Motor neuron (in vitro differentiated cells): ENCODE measurements at regions not wholly inside any gene's neighbourhood (a gene's known extent, or its start where the extent isn't known, plus 50 kb on each side); places are given as distances from the start of the nearest gene placed in this dataset.
"Not testable (repeated sequence)": the region's sequence is repeated elsewhere in the genome, so short reads cannot be mapped to it uniquely, and the experiment has no call there.

Experiments
- ATAC-seq, 8 experiments: fragments of 200-7000 bp; cut with Tn5 transposase; replicated peaks in 6 of 8; 2 replicates each; pipeline ENCODE4 v1.8.0; 2021; ENCODE audit warnings: mild to moderate bottlenecking in 8 of 8, moderate library complexity in 8 of 8
- H3K27ac ChIP-seq, 2 donors: fragments of 250-450 bp; sonication (Bioruptor Pico); 2 replicates each; pipeline ENCODE4 v1.9.0; 2021; ENCODE audit warnings: antibody characterized with exemption in 2 of 2, mild to moderate bottlenecking in 2 of 2, moderate library complexity in 1 of 2
- H3K4me1 ChIP-seq, 2 donors: fragments of 250-450 bp; sonication (Bioruptor Pico); replicated peaks in 1 of 2; 2 replicates each; pipeline ENCODE4 v1.6.1; 2021; ENCODE audit warnings: antibody characterized with exemption in 2 of 2, mild to moderate bottlenecking in 2 of 2, moderate library complexity in 1 of 2
- H3K4me3 ChIP-seq, 5 donors: fragments of 250-450 bp; sonication (Bioruptor Pico); 2 replicates each; pipeline ENCODE4 v1.9.0; 2021; ENCODE audit warnings: antibody characterized with exemption in 5 of 5, mild to moderate bottlenecking in 5 of 5, moderate library complexity in 4 of 5
- WGBS, 10 experiments: fragments of 450-650 bp; shearing (Covaris generic); methylation state at CpG; one replicate each; pipeline ENCODE4 v1.0.0; 2022; 5-methylcytosine and 5-hydroxymethylcytosine counted together
- in situ Hi-C, 9 experiments: fragments of 400-800 bp; cut with MboI; loops; one replicate each; pipeline ENCODE4 v1.15.0; 2021; ENCODE audit warnings: low sequenced_read_pairs in 9 of 9, low pct_unique_long_range_greater_than_20kb in 2 of 9; ENCODE audit not compliant: unreplicated experiment in 9 of 9

- peaks cover 0 to 10% of the 10 kb centered on the region in 2 donors for H3K4me1 ChIP-seq
- no peak overlapping the region for H3K27ac ChIP-seq
- WGBS, 10 experiments, result 14 to 85% (median 63%) methylated on average over 1 to 3 of the region's 3 CpGs; no CpG with 5 or more reads in 3 of the 10 experiments
- no peak overlapping the region for H3K4me3 ChIP-seq
- in situ Hi-C loops, result no loop called here
- peak in 4 of 8 experiments; percentile 53 to 62 (median 54) for ATAC-seq
These were observed 53.2 kb upstream of the SH3BP4 start for GRCh38 chr2:234898534-234899053.

GRCh38 chr2:234888442-234888841 is 63.4 kb upstream of the SH3BP4 start:
- H3K4me3 ChIP-seq, result peak overlapping the region; percentile 19 to 42 (median 23)
- 40 to 100% (median 85%) methylated on average over 1 to 3 of the region's 34 CpGs; no CpG with 5 or more reads in 7 of the 10 experiments for WGBS, 10 experiments

GRCh38 chr2:234887195-234887594 is 64.6 kb upstream of the SH3BP4 start:
- Histone ChIP-seq H3K4me3 (no peak overlapping the region), H3K4me1 (peaks cover 30 to 35% of the 10 kb centered on the region in 2 donors), H3K27ac (no peak overlapping the region)
- in situ Hi-C loops, result no loop called here
- peak; percentile 78 to 95 (median 86) for ATAC-seq
- 0 to 80% (median 59%) methylated on average over 1 to 3 of the region's 3 CpGs; no CpG with 5 or more reads in 3 of the 10 experiments for WGBS, 10 experiments

More at GRCh38 chr2:234888442-234888841, 63.4 kb upstream of the SH3BP4 start:
- Histone ChIP-seq H3K4me1 (peaks cover 23 to 28% of the 10 kb centered on the region in 2 donors), H3K27ac (peak overlapping the region; percentile 33 to 66)
- ATAC-seq, in situ Hi-C loops: not testable (repeated sequence)

GRCh38 chr2:234885886-234886285 is 65.9 kb upstream of the SH3BP4 start:
- ATAC-seq, result no peak
- Histone ChIP-seq H3K4me3 (no peak overlapping the region), H3K4me1 (peaks cover 30 to 41% of the 10 kb centered on the region in 2 donors), H3K27ac (no peak overlapping the region)
- WGBS, 10 experiments, result 75 to 100% (median 90%) methylated on average over 1 to 4 of the region's 6 CpGs; no CpG with 5 or more reads in 2 of the 10 experiments
- in situ Hi-C loops, result no loop called here

GRCh38 chr2:234885118-234885517 is 66.7 kb upstream of the SH3BP4 start:
- no peak for ATAC-seq
- Histone ChIP-seq H3K4me3 (no peak overlapping the region), H3K27ac (no peak overlapping the region), H3K4me1 (peaks cover 30 to 49% of the 10 kb centered on the region in 2 donors)
- 0 to 90% (median 83%) methylated on average over 1 to 7 of the region's 7 CpGs for WGBS, 10 experiments
- in situ Hi-C loops, result no loop called here

- H3K4me1 ChIP-seq, result peaks cover 30 to 51% of the 10 kb centered on the region in 2 donors
- H3K27ac ChIP-seq, result no peak overlapping the region
- no peak for ATAC-seq
- in situ Hi-C loops, result no loop called here
- 58 to 100% (median 92%) methylated on average over 1 to 5 of the region's 7 CpGs; no CpG with 5 or more reads in 3 of the 10 experiments for WGBS, 10 experiments
- no peak overlapping the region for H3K4me3 ChIP-seq
These were observed 67.2 kb upstream of the SH3BP4 start for GRCh38 chr2:234884591-234884990.

- peak; percentile 86 to 97 (median 92) for ATAC-seq
- H3K4me3 ChIP-seq, result no peak overlapping the region
- peaks cover 10 to 35% of the 10 kb centered on the region in 2 donors for H3K4me1 ChIP-seq
- WGBS, 10 experiments, result 0 to 90% (median 58%) methylated on average over 2 to 8 of the region's 8 CpGs
- in situ Hi-C loops, result no loop called here
- no peak overlapping the region for H3K27ac ChIP-seq
These were observed 70.2 kb upstream of the SH3BP4 start for GRCh38 chr2:234881413-234882241.

GRCh38 chr2:234880551-234881211 is 71.1 kb upstream of the SH3BP4 start:
- H3K4me1 ChIP-seq, result peaks cover 7 to 27% of the 10 kb centered on the region in 2 donors
- in situ Hi-C loops, result no loop called here
- 0 to 94% (median 85%) methylated on average over 1 to 6 of the region's 7 CpGs; no CpG with 5 or more reads in 1 of the 10 experiments for WGBS, 10 experiments
- ATAC-seq, result peak in 6 of 8 experiments; percentile 30 to 72 (median 71)
- H3K27ac ChIP-seq, result peak overlapping the region in 1 of 2 donors; percentile 13
- no peak overlapping the region for H3K4me3 ChIP-seq

GRCh38 chr2:234879671-234880455 is 72.0 kb upstream of the SH3BP4 start:
- peaks cover 7 to 23% of the 10 kb centered on the region in 2 donors for H3K4me1 ChIP-seq
- no peak overlapping the region for H3K4me3 ChIP-seq
- WGBS, 10 experiments, result 20 to 100% (median 79%) methylated on average over 1 to 3 of the region's 5 CpGs; no CpG with 5 or more reads in 1 of the 10 experiments
- in situ Hi-C loops, result no loop called here
- ATAC-seq, result peak in 4 of 8 experiments; percentile 27 to 47 (median 42)
- H3K27ac ChIP-seq, result no peak overlapping the region

GRCh38 chr2:234876621-234877020 is 75.2 kb upstream of the SH3BP4 start:
- peaks cover 3 to 23% of the 10 kb centered on the region in 2 donors for H3K4me1 ChIP-seq
- in situ Hi-C loops, H3K4me3 ChIP-seq, H3K27ac ChIP-seq, ATAC-seq: not testable (repeated sequence)
- 30 to 100% (median 88%) methylated on average over 1 to 2 of the region's 2 CpGs; no CpG with 5 or more reads in 3 of the 10 experiments for WGBS, 10 experiments

GRCh38 chr2:234874347-234875046 is 77.3 kb upstream of the SH3BP4 start:
- Histone ChIP-seq H3K27ac (no peak overlapping the region), H3K4me1 (peaks cover 13 to 16% of the 10 kb centered on the region in 2 donors), H3K4me3 (no peak overlapping the region)
- in situ Hi-C loops, result no loop called here
- no peak for ATAC-seq
- WGBS, 10 experiments, result 26 to 100% (median 82%) methylated on average over 1 to 9 of the region's 10 CpGs

- ATAC-seq, result peak in 3 of 8 experiments; percentile 18 to 97 (median 94)
- peaks cover 13 to 16% of the 10 kb centered on the region in 2 donors for H3K4me1 ChIP-seq
- H3K27ac ChIP-seq, result no peak overlapping the region
- 0 to 100% (median 64%) methylated on average over 1 to 6 of the region's 6 CpGs; no CpG with 5 or more reads in 2 of the 10 experiments for WGBS, 10 experiments
- in situ Hi-C loops, result no loop called here
- no peak overlapping the region for H3K4me3 ChIP-seq
These were observed 78.0 kb upstream of the SH3BP4 start for GRCh38 chr2:234873828-234874173.
